HEK293T (cell line): ENCODE measurements at regions not wholly inside any gene's neighbourhood (a gene's known extent, or its start where the extent isn't known, plus 50 kb on each side); places are given as distances from the start of the nearest gene placed in this dataset.

Source experiments
- ARNT ChIP-seq: fragments of 450-650 bp; IDR thresholded peaks from 2 replicates; pipeline ENCODE4 v1.6.1; 2017; ENCODE audit warnings: mild to moderate bottlenecking
- TF ChIP-seq, protein P1 (sequence below): fragments of 450-650 bp; IDR thresholded peaks from 2 replicates; pipeline ENCODE4 v1.6.1; 2016

DNA sequence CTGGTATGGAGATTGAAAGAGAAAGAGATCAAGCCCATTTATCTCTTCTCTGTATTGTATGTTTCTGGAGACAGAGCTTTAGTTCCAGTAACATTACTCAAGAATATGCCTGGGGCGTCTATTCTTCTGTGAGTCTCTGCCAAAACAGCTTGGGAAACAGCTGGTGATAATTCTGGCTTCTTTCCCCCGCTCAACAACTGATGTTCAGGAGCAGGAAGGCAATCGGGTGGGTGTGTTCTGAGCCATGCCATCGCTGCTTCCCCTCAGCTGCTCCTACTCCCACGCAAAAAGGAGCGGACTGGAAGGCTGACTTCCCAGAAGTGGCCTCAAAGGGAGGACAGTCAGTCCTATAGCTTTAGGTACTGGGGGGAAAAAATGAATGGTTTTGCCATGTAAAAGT, 695.1 kb downstream of the PLCL1 start:
- no peak for TF ChIP-seq ARNT
- TF ChIP-seq, protein P1, sequence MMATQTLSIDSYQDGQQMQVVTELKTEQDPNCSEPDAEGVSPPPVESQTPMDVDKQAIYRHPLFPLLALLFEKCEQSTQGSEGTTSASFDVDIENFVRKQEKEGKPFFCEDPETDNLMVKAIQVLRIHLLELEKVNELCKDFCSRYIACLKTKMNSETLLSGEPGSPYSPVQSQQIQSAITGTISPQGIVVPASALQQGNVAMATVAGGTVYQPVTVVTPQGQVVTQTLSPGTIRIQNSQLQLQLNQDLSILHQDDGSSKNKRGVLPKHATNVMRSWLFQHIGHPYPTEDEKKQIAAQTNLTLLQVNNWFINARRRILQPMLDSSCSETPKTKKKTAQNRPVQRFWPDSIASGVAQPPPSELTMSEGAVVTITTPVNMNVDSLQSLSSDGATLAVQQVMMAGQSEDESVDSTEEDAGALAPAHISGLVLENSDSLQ, result no peak
